ENCODE measurements at regions not wholly inside any gene's neighbourhood (a gene's known extent, or its start where the extent isn't known, plus 50 kb on each side); places are given as distances from the start of the nearest gene placed in this dataset.

DNA sequence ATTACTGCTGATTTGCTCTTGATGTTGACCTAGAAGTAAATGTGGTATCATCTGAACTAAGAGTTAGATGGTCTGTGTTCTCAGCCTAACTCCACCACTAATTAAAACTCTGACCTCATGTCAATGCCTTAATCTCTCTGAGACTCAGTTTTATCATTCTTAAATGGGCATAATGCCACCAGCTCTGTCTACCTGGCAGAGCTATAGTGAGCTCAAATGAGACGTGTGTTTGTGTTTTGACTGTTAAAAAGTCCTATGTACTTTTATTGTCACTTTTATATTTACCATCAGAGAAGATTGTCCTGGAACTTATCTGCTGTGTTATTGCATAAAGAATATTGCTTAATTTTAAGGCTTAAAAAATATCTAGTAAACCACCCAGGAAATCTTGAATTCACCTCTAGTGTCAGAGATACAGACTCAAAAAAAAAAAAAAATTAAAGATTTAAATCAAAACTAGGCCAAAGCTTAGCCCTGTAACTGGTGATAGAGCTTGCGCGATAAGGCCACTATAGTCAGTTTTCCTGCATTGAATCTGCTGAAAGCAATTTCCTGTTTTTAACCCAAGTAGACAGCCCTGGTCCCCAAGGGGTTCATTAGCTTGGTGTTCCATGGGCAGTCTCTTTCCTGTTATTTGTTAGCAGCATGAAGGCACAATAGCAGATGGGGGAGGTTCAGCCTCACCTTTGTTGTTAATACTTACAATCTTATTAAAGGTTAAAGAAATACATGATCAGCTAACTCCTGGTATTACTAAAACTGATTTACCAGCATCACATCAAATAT, 261.8 kb downstream of the ATP23 start:
- no peak for DNase-seq

DNA sequence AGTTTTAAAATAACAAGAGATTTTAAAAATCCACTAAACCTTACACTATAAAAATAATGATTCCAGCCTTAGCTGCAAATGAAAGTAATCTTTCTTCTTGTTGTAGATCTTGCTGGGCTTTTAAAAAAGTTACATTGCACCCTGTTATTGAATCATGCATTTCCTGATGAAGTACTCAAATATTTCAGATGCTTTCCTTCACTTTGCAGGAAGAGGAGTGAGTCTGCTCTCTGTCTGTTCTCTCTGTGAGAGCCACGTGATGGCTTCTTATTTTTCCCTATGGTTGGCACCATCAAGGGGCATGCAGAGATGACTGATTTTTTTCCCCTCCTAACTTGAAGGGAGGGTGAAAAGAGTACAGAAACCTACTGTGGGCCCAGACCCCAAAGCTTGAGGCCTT, 262.7 kb downstream of the ATP23 start:
- DNase-seq, result no peak

DNA sequence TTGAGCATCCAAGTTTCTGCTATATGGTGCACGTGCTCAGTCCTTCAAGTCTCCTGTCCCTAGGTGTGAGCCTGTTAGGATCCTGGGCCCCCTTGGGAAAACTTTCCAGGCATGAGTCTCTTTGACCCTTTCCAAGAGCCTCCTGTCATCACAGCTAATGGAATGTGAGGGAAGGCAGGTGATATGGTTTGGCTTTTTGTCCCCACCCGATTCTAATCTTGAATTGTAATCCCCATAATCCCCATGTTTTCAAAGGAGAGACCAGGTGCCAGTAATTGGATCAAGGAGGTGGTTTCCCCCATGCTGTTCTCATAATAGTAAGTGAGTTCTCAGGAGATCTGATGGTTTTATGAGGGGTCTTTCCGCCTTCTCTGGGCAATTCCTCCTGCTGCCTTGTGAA, 265.5 kb downstream of the ATP23 start:
- no peak for DNase-seq

DNA sequence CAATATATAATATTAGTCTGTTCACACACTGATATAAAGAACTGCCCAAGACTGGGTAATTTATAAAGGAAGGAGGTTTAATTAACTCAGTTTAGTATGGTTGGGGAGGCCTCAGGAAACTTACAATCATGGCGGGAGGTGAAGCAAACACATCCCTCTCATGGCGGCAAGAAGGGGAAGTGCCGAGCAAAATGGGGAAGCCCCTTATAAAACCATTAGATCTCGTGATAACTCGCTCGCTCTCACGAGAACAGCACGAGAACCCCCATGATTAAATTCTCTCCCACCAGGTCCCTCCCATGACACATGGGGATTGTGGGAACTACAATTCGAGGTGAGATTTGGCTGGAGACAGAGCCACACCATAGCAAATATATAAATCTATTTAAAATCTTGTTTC, 269.8 kb downstream of the ATP23 start:
- DNase-seq, result no peak

DNA sequence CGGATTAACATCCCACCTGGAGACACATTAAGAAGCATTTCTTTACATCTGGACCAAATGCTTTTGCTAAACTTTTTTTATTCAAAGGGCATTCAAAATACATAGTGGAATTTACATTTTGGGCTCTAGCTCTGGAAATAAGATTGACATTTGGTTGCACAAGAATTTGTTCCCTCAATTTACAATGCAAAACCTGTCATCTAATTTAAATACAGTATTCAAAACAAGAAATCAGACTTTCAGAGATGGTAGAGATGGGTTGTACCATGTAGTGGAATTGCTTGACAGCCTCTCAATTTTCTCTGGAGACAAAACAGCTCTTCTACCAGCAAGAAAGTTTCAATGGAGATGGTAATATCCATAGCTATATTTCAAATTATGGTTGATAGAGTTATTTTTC, 275.8 kb downstream of the ATP23 start:
- no peak for DNase-seq

DNA sequence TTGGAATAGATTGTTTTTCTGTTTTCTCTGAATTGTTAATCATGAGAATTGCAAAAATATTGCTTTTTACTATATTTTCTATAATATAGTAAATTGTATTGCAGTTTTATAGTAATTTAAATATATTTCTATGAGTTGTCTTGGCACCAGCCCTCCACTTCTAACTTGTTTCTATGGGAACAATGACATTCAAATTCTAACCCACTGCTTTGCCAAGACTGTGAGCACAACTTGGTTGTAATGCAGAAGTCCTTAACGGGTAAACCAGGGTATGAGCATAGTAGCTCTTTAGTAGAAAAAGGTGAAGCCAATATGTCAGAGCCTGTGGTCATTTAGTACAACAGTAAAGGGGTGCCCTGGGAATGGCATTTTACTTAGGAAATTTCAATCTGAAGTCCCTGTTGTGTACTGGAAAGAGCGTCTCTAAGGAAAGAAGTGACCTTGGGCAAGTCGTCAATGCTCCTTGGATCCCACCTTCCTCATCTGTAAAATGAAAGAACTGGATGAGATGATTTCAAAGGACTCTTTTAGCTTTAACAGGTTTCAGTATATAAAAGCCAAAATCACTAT, 283.3 kb downstream of the ATP23 start:
- no peak for DNase-seq

DNA sequence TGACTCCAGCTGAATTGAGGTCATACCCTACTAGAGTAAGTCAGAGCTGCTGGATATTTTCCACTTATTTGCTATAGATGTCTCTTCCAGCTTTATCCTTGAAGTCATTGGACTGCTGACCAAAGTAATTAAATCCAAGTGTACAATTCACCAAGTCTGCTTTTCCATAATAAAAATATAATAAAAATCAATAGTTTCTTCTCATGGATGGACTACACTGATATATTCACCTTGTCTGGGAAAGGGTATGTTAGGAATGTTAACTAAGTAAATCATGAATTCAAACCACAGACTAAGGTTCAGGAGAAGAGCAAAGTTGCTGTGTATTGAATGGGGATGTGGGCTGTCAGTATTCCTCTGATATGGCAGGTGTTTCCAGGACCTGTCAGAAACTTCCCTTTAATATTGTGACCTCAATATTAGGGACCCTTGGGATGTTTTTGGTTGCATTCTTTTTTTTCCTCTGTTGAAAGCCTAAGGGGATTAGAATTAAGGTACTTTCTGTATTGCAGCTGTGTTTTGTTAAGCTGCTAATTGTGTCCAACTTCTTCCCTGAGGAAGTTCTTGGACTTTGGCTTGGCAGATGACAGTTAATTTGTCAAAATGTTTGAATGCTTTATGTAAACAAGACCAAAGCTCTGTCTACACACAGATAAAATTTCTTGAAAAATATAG, 284.0 kb downstream of the ATP23 start:
- no peak for DNase-seq

DNA sequence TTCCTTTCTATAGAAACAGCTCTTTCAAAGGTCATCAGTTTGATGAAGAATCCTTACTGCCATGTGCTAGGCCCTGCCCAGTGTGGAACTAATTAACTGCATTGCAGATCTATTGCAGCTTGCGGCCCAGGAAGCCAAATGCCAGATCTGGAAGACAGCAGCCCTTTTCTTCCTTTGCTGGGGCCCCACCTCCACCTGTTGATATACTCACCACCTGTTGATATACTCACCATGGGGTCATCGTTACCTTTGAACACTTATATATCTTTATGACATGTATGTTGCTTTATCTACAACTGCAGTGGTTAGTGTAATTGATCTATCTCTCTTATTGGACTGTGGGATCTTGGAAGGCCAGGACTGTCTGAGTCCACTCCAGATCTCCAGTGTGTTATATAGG, 292.5 kb downstream of the ATP23 start:
- no peak for DNase-seq

DNA sequence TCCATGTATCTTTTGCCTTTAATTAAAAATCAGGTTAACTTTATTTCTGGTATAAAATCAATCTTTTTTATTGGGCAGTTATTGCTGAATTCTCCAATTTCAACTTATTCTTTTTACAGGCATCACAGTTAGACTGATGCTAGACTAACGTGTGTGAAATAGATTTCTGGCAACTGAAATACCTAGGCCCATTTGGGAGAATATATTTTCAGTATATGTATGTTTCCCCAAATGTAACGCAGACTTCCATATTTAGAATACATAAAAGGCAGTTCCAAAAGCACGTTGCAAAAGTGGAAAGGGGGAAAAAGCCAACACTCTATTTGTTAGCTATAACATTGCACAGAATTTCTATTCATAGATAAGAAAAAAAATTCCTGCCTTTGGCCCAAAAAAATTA, 297.0 kb downstream of the ATP23 start:
- no peak for DNase-seq

DNA sequence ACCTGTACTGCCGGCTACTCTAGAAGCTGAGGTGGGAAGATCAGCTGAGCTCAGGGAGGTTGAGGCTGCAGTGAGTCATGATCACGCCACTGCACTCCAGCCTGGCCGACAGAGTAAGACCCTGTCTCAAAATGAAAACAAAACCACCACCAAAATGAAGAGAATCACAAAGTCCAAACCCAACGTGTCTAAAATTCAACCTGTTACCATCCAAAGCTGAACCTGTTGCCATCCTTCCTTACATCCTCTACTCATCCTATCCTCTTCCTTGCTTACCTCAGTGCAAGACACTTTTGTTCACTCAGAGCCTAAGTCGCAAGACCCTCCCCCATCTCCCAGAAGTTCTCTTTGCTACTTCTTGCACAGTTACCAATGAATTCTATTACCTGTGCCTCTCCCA, 299.7 kb downstream of the ATP23 start:
- no peak for DNase-seq

DNA sequence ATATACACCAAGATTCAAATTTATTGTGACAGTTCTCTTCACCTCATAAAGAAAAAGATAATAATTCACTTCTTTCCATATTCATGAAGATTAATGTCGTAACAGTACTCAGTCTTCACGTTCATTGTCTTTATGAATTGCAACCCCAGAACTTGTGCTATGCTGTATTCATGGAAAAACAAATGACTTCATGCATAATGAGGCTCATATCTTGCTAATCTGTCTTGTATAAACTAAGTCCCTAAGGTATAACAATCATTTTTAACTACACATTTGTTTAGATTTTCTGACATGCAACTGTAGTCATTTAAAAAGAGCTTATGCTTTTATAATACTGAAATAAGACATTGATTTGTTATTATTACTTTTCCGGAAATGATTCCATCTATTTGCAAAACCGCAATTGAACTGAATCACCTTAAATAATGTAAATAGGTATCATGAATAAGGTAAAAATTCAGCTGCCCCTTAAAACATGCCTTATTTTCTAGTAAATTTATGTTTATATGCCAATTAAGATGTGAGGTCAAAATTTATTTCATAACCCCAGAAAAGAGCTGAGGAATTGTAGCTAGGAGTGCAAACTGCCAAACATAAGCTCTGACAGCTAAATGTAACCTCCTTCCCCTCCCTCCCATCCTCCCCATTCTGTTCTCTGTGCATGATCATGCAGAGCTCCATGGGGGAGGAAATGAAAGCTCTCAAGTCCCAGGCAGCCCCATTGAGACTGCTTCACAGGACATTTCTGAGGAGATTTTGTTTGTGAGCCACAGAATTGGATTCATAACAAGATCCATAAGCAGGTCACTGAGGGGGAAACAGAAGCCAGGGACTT, 301.6 kb downstream of the ATP23 start:
- no peak for DNase-seq

DNA sequence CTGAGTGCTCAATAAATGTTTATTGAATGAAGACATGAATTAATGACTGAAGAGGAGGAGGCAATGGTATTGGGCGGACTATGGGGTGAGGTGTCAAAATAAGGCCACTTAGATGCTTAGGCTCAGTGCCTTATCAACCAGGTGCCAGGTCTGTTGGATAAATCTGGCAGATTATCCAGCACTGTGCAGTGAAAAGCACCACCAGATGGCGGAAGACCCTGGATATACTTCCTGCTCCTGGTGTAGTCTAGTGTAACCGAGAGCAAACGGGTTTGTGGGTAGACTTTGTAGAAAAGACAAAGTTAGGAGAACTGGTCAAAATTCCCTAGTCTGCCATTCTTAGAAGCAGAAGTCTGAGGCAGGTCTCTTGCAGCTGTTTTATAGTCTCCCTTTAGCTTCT, 306.3 kb downstream of the ATP23 start:
- DNase-seq, result no peak

DNA sequence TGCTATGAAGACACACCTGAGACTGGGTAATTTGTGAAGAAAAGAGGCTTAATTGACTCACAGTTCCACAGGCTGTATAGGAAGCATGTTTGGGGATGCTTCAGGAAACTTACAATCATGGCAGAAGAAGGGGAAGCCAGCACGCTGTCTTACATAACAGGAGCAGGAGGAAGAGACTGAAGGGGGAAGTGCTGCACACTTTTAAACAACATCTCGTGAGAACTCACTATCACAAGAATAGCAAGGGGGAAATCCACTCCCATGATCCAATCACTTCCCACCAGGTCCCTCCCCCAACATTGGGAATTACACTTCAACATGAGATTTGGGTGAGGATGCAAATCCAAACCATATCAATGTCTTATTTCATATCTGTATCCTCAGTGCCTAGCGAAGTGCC, 307.2 kb downstream of the ATP23 start:
- no peak for DNase-seq

DNA sequence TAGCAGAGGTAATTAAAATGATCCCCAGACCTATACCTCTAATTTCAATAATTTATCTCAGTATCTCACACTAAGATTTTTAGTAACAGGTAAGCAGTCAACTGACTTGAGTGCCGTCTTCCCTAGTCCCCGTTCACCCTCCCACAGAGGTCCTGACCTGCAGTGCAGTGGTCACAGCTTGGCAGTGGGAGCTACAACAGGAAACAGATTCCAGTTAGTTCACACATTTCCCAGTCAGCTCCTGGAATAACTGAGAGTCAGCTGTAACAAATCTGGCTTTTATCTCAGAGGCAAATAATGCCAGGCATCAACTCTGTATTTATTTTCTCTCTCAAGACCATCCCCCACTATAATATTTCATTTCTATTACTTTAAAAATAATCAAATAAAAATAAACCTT, 308.2 kb downstream of the ATP23 start:
- DNase-seq, result no peak

DNA sequence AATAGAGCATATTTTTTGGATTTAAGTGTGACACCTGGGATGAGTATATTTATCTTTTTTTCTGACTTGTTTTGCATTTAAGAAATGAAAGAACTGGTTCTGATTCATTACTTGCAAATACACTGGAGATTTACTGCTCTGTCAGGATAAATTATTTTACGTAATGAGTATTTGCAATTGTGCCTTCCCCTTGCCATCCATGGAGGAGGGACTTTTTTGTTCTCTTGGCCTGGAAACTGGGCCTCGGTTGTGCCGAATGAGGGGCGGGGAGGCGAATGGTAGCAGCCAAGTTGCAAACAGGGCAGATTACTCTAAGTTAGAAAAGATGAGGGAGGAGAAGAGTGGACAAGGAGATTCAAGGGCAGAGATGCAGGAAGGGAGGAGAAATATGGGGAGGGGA, 308.7 kb downstream of the ATP23 start:
- DNase-seq, result no peak

DNA sequence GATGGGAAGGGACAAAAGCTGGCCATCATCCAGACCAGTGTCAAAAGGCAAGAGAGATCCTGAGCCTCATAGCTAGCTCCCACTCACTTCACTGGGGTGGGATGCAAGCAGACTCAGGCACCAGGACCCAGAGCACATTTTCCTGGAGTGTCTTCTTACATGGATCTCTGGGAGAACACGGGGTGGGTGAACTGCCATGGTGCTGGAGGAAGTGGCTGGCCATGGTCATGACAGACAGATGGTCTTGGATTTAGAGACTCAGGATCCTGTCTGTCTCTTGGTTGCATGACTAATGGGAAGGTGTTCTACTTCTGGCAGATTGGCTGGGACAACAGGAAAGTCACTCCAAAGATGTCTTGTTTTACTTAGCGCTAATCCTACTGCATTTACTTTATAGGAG, 311.5 kb downstream of the ATP23 start:
- no peak for DNase-seq

DNA sequence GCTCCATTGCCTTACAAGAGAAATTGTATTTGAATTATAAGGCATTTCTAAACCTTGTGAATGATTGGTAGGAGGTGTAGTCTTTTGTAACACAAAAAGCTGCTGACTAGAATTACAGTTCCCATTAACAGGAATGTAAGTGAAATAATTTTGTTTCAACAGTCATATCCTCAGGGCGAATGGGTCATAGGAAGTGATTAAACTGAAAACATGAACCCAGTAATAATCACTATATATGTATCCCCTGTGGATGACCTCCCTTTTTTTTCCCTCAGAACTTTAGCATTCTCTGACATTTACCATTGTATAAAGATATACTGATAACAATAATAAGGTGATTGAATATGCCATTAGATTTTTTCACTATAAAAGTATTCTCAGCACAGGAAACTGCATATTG, 312.3 kb downstream of the ATP23 start:
- DNase-seq, result no peak

DNA sequence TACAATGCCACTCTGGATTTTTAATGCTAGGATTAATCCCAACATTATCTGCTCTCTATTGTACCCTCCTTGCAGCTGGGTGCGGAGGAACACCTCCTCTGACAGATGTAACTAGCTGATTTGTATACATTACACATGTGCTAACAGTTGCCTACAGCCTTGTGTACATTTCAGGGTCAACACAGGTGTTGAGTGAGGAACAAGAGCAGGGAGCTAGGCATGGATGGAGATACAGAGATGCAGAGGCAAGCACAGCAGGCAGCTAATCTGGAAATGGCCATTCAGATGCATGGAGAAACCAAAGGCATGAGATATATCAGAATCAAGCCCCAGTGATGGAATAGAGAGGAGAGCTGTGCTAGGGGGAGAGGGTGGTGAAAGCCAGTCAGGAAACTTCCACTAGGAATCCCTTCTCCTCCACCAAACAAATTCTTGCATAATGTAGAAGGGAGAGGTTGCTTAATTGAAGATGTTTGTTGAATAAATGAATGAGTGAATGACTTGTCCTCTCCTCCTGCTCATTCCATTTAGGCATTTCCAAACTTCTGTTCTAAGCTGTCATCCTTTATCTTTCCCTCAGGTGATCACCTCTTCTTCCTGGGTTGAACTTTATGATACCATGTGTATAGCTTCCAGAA, 313.2 kb downstream of the ATP23 start:
- DNase-seq, result no peak

DNA sequence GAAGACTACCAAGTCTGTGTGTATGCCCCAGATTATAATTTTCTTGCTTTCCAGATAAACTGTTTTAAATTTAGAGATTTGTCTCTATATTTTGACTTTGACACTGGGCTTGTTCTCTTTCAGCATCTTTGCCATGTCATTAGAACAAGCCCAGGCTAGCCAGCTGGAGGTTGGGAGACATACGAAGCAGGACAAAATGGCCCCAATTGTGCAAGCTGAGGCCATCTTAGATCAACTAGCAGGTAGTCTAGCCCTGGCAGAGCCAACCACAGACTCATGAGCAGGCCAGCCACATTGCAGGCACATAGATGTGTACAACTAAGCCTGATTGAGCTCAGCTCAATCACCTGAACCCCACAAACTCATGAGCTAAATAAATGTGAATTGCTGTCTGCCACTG, 321.4 kb downstream of the ATP23 start:
- no peak for DNase-seq

DNA sequence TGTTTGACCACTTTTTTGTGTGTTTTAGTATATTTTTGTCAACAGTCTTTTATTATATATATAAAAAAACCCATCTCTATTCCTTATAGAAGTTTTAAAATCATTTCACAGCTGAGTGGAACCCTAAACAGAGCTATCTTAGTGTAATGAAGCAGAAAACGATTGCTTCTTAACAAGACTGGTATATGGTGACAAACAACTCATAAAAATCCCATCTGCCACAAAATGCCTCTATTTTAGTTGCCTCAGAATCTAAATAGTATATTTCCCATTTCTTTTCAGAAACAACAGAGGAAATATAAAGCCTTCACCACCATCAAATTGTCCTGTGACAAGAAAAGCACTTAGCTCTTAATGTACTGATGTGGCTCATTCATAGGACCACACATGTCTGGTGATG, 322.4 kb downstream of the ATP23 start:
- no peak for DNase-seq

DNA sequence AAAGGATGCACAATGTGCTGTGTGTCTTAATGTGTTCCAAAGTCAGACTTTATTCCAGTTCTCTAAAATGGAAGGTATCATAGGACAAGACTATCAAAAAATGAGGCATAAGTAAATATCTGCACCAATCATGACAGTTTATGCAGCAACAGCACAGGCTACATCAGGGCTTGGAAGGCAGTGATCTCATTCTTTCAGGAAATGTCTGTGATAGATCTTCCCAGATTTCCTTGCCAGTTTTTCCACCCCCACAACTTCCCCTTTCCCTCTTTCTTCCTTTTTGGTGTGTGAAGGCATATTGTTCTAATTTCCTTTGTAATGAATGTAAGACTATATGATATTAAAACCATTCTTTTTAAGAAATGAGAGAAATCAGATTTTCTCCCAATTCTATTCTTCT, 326.7 kb downstream of the ATP23 start:
- DNase-seq, result no peak

DNA sequence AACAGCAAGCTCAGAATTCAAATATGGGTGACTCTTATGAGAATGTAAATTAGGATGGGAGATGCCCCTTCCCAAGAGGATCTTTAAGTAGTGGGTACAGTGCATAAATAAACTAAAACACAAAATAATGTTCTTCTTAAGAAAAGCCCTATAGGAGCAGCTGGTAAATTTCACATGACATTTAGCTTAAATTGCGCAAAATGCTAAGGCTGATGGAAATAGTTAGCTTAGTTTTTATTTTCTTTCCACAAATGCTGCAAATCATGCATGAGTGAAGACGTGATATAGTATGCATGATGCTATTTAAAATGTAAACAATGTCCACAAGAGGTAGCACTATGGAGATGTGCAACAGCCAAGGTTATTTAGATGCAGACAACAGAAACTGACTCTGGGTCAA, 328.1 kb downstream of the ATP23 start:
- no peak for DNase-seq
